Neural crest cell (in vitro differentiated cells): ENCODE measurements at regions not wholly inside any gene's neighbourhood (a gene's known extent, or its start where the extent isn't known, plus 50 kb on each side); places are given as distances from the start of the nearest gene placed in this dataset.

Source experiments
- DNase-seq: peaks from one replicate; pipeline ENCODE4 v3.0.0; 2021; ENCODE audit warnings: low read depth, mixed read lengths, low spot score
- H3K27ac Mint-ChIP-seq: one replicate; pipeline ENCODE4 v1.8.0; 2021; ENCODE audit warnings: mild to moderate bottlenecking, mixed read lengths; ENCODE audit not compliant: unreplicated experiment
- H3K27me3 Mint-ChIP-seq: 2 replicates; pipeline ENCODE4 v1.8.0; 2021; ENCODE audit warnings: low read depth, mild to moderate bottlenecking, mixed read lengths
- H3K36me3 Mint-ChIP-seq: 2 replicates; pipeline ENCODE4 v1.8.0; 2021; ENCODE audit warnings: low read depth, mild to moderate bottlenecking, mixed read lengths
- H3K4me1 Mint-ChIP-seq: 2 replicates; pipeline ENCODE4 v1.8.0; 2021; ENCODE audit warnings: mixed read lengths
- H3K4me3 Mint-ChIP-seq: one replicate; pipeline ENCODE4 v1.8.0; 2021; ENCODE audit warnings: mild to moderate bottlenecking, mixed read lengths
- H3K9me3 Mint-ChIP-seq: 2 replicates; pipeline ENCODE4 v1.8.0; 2021; ENCODE audit warnings: mixed read lengths
- TF ChIP-seq, protein P1 (sequence below): fragments of 200-600 bp; sonication (generic); conservative IDR thresholded peaks from 2 replicates; pipeline ENCODE4 v1.5.0; 2021; ENCODE audit warnings: antibody characterized with exemption, mild to moderate bottlenecking

GRCh38 chrX:94551831-94552230 lies 877.8 kb downstream of the FAM133A start:
- TF ChIP-seq, protein P1, sequence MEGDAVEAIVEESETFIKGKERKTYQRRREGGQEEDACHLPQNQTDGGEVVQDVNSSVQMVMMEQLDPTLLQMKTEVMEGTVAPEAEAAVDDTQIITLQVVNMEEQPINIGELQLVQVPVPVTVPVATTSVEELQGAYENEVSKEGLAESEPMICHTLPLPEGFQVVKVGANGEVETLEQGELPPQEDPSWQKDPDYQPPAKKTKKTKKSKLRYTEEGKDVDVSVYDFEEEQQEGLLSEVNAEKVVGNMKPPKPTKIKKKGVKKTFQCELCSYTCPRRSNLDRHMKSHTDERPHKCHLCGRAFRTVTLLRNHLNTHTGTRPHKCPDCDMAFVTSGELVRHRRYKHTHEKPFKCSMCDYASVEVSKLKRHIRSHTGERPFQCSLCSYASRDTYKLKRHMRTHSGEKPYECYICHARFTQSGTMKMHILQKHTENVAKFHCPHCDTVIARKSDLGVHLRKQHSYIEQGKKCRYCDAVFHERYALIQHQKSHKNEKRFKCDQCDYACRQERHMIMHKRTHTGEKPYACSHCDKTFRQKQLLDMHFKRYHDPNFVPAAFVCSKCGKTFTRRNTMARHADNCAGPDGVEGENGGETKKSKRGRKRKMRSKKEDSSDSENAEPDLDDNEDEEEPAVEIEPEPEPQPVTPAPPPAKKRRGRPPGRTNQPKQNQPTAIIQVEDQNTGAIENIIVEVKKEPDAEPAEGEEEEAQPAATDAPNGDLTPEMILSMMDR: no peak
- no peaks in the 10 kb centered on the region for H3K4me1 Mint-ChIP-seq
- no peaks in the 10 kb centered on the region for H3K36me3 Mint-ChIP-seq
- no peak overlapping the region for H3K4me3 Mint-ChIP-seq
- no peak for DNase-seq
- no peaks in the 10 kb centered on the region for H3K27me3 Mint-ChIP-seq
- H3K27ac Mint-ChIP-seq: no peak overlapping the region
- no peaks in the 10 kb centered on the region for H3K9me3 Mint-ChIP-seq

GRCh38 chrX:94560930-94561329 lies 886.9 kb downstream of the FAM133A start:
- Mint-ChIP-seq H3K4me1 (no peaks in the 10 kb centered on the region), H3K36me3 (no peaks in the 10 kb centered on the region), H3K4me3 (no peak overlapping the region), H3K9me3 (peaks cover 9% of the 10 kb centered on the region), H3K27ac (no peak overlapping the region), H3K27me3 (no peaks in the 10 kb centered on the region)
- TF ChIP-seq, protein P1: no peak
- DNase-seq: no peak

- H3K36me3 Mint-ChIP-seq: no peaks in the 10 kb centered on the region
- H3K4me1 Mint-ChIP-seq: no peaks in the 10 kb centered on the region
- peaks cover 5% of the 10 kb centered on the region for H3K9me3 Mint-ChIP-seq
- no peak for DNase-seq
- H3K27ac Mint-ChIP-seq: no peak overlapping the region
- H3K27me3 Mint-ChIP-seq: no peaks in the 10 kb centered on the region
- TF ChIP-seq, protein P1: peak; percentile 62
- H3K4me3 Mint-ChIP-seq: no peak overlapping the region
These were observed 902.5 kb downstream of the FAM133A start for GRCh38 chrX:94576367-94577004.

GRCh38 chrX:94600077-94600476 lies 926.1 kb downstream of the FAM133A start:
- H3K27me3 Mint-ChIP-seq: no peaks in the 10 kb centered on the region
- H3K4me3 Mint-ChIP-seq: no peak overlapping the region
- no peaks in the 10 kb centered on the region for H3K9me3 Mint-ChIP-seq
- TF ChIP-seq, protein P1: no peak
- DNase-seq: no peak
- H3K27ac Mint-ChIP-seq: no peak overlapping the region
- no peaks in the 10 kb centered on the region for H3K4me1 Mint-ChIP-seq
- no peaks in the 10 kb centered on the region for H3K36me3 Mint-ChIP-seq

DNA sequence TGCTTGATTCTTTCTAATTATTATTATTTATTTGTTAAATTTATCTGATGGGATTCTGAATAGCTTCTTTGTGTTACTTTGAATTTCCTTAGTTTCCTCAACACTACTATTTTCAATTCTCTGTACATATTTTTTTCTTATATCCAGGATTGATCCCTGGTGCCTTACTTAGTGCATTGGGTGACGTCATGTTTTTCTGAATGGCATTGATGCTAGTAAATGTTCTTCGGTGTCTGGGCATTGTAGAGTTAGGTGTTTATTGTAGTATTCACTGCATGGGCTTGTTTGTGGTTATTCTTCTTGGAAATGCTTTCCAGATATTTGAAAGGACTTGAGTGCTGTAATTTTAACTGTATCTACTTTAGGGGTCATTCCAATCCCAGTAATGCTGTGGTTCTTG lies 938.1 kb downstream of the FAM133A start:
- DNase-seq: no peak
- no peaks in the 10 kb centered on the region for H3K27me3 Mint-ChIP-seq
- no peaks in the 10 kb centered on the region for H3K36me3 Mint-ChIP-seq
- TF ChIP-seq, protein P1: no peak
- H3K4me3 Mint-ChIP-seq: no peak overlapping the region
- no peak overlapping the region for H3K27ac Mint-ChIP-seq
- peaks cover 4% of the 10 kb centered on the region for H3K9me3 Mint-ChIP-seq
- H3K4me1 Mint-ChIP-seq: no peaks in the 10 kb centered on the region
